ENCODE measurements at regions not wholly inside any gene's neighbourhood (a gene's known extent, or its start where the extent isn't known, plus 50 kb on each side); places are given as distances from the start of the nearest gene placed in this dataset.
"Not testable (repeated sequence)": the region's sequence is repeated elsewhere in the genome, so short reads cannot be mapped to it uniquely, and the experiment has no call there.

GRCh38 chr2:116180072-116180471 is 1634.4 kb upstream of the DDX18 start:
- H3K27ac ChIP-seq (ENCODE audit: low read depth, low read length) = no peak overlapping the region
- H3K4me1 Mint-ChIP-seq = no peaks in the 10 kb centered on the region
- ChIA-PET POLR2A (no interaction called here), CTCF (no interaction called here)
- H3K27me3 Mint-ChIP-seq = no peaks in the 10 kb centered on the region
- H3K27me3 ChIP-seq (ENCODE audit: insufficient read depth, low read length, poor library complexity, severe bottlenecking) = no peaks in the 10 kb centered on the region
- H3K9me3 ChIP-seq (ENCODE audit: low read length) = no peaks in the 10 kb centered on the region
- no peak overlapping the region for H3K4me3 Mint-ChIP-seq
- no peak overlapping the region for H3K27ac Mint-ChIP-seq
- no peak overlapping the region for H3K4me3 ChIP-seq (ENCODE audit: low read length)
- H3K4me1 ChIP-seq (ENCODE audit: insufficient read depth, low read length) = no peaks in the 10 kb centered on the region
- no peaks in the 10 kb centered on the region for H3K36me3 Mint-ChIP-seq
- H3K9me3 Mint-ChIP-seq = peaks cover 3 to 22% (median 11%) of the 10 kb centered on the region in 5 donors
- H3K36me3 ChIP-seq (ENCODE audit: insufficient read depth, low read length) = no peaks in the 10 kb centered on the region
- DNase-seq = no peak

- H3K27ac ChIP-seq (ENCODE audit: low read depth, low read length); H3K4me1 Mint-ChIP-seq; POLR2A ChIA-PET; DNase-seq; H3K27me3 ChIP-seq (ENCODE audit: insufficient read depth, low read length, poor library complexity, severe bottlenecking); H3K27ac Mint-ChIP-seq; H3K36me3 Mint-ChIP-seq; H3K4me3 ChIP-seq (ENCODE audit: low read length); H3K9me3 ChIP-seq (ENCODE audit: low read length); CTCF ChIA-PET; H3K4me3 Mint-ChIP-seq; H3K27me3 Mint-ChIP-seq; H3K4me1 ChIP-seq (ENCODE audit: insufficient read depth, low read length); H3K36me3 ChIP-seq (ENCODE audit: insufficient read depth, low read length): not testable (repeated sequence)
- H3K9me3 Mint-ChIP-seq = peaks cover 17 to 47% (median 27%) of the 10 kb centered on the region in 5 donors
These were observed 1623.8 kb upstream of the DDX18 start for GRCh38 chr2:116190684-116191083.

GRCh38 chr2:116200086-116200485 is 1614.4 kb upstream of the DDX18 start:
- no peak overlapping the region for H3K4me3 Mint-ChIP-seq
- CTCF ChIA-PET = no interaction called here

GRCh38 chr2:116211719-116212118 is 1602.8 kb upstream of the DDX18 start:
- peaks cover 3% of the 10 kb centered on the region for H3K9me3 ChIP-seq (ENCODE audit: low read length)
- H3K27ac Mint-ChIP-seq = no peak overlapping the region
- H3K27ac ChIP-seq (ENCODE audit: low read depth, low read length) = no peak overlapping the region
- H3K4me1 Mint-ChIP-seq = no peaks in the 10 kb centered on the region
- no peak overlapping the region for H3K4me3 ChIP-seq (ENCODE audit: low read length)
- no peaks in the 10 kb centered on the region for H3K36me3 Mint-ChIP-seq
- H3K4me3 Mint-ChIP-seq = no peak overlapping the region
- ChIA-PET CTCF (no interaction called here), POLR2A (no interaction called here)
- no peaks in the 10 kb centered on the region for H3K27me3 ChIP-seq (ENCODE audit: insufficient read depth, low read length, poor library complexity, severe bottlenecking)
- H3K9me3 Mint-ChIP-seq = peaks cover 2 to 42% (median 8%) of the 10 kb centered on the region in 5 donors
- no peak for DNase-seq
- H3K36me3 ChIP-seq (ENCODE audit: insufficient read depth, low read length) = no peaks in the 10 kb centered on the region
- H3K27me3 Mint-ChIP-seq = no peaks in the 10 kb centered on the region
- H3K4me1 ChIP-seq (ENCODE audit: insufficient read depth, low read length) = no peaks in the 10 kb centered on the region

More at GRCh38 chr2:116200086-116200485, 1614.4 kb upstream of the DDX18 start:
- no peak for DNase-seq
- H3K9me3 ChIP-seq (ENCODE audit: low read length) = no peaks in the 10 kb centered on the region
- Mint-ChIP-seq H3K4me1 (no peaks in the 10 kb centered on the region), H3K9me3 (peaks cover 9 to 36% (median 27%) of the 10 kb centered on the region in 5 donors), H3K27me3 (peaks cover 0 to 2% of the 10 kb centered on the region in 2 donors), H3K36me3 (no peaks in the 10 kb centered on the region), H3K27ac (no peak overlapping the region)
- H3K27me3 ChIP-seq (ENCODE audit: insufficient read depth, low read length, poor library complexity, severe bottlenecking) = no peaks in the 10 kb centered on the region
- H3K4me3 ChIP-seq (ENCODE audit: low read length) = no peak overlapping the region
- no peaks in the 10 kb centered on the region for H3K4me1 ChIP-seq (ENCODE audit: insufficient read depth, low read length)
- POLR2A ChIA-PET = no interaction called here
- no peaks in the 10 kb centered on the region for H3K36me3 ChIP-seq (ENCODE audit: insufficient read depth, low read length)
- no peak overlapping the region for H3K27ac ChIP-seq (ENCODE audit: low read depth, low read length)

GRCh38 chr2:116222793-116223192 is 1591.7 kb upstream of the DDX18 start:
- no peaks in the 10 kb centered on the region for H3K36me3 Mint-ChIP-seq
- no peaks in the 10 kb centered on the region for H3K36me3 ChIP-seq (ENCODE audit: insufficient read depth, low read length)
- no peak overlapping the region for H3K27ac Mint-ChIP-seq
- ChIA-PET POLR2A (no interaction called here), CTCF (no interaction called here)
- no peaks in the 10 kb centered on the region for H3K27me3 Mint-ChIP-seq
- H3K9me3 ChIP-seq (ENCODE audit: low read length) = no peaks in the 10 kb centered on the region
- H3K27me3 ChIP-seq (ENCODE audit: insufficient read depth, low read length, poor library complexity, severe bottlenecking) = no peaks in the 10 kb centered on the region
- H3K9me3 Mint-ChIP-seq = peaks cover 0 to 32% (median 12%) of the 10 kb centered on the region in 5 donors
- H3K4me1 Mint-ChIP-seq = no peaks in the 10 kb centered on the region
- no peak overlapping the region for H3K27ac ChIP-seq (ENCODE audit: low read depth, low read length)
- H3K4me3 ChIP-seq (ENCODE audit: low read length) = no peak overlapping the region
- no peak for DNase-seq
- H3K4me3 Mint-ChIP-seq = no peak overlapping the region
- no peaks in the 10 kb centered on the region for H3K4me1 ChIP-seq (ENCODE audit: insufficient read depth, low read length)

GRCh38 chr2:116223912-116224311 is 1590.6 kb upstream of the DDX18 start:
- no peak for DNase-seq
- no peaks in the 10 kb centered on the region for H3K4me1 ChIP-seq (ENCODE audit: insufficient read depth, low read length)
- CTCF ChIA-PET = no interaction called here
- H3K9me3 ChIP-seq (ENCODE audit: low read length) = no peaks in the 10 kb centered on the region
- Mint-ChIP-seq H3K36me3 (no peaks in the 10 kb centered on the region), H3K9me3 (peaks cover 0 to 37% (median 14%) of the 10 kb centered on the region in 5 donors), H3K4me3 (no peak overlapping the region), H3K27ac (no peak overlapping the region), H3K27me3 (peaks cover 0 to 2% of the 10 kb centered on the region in 2 donors), H3K4me1 (no peaks in the 10 kb centered on the region)
- POLR2A ChIA-PET = no interaction called here
- no peaks in the 10 kb centered on the region for H3K27me3 ChIP-seq (ENCODE audit: insufficient read depth, low read length, poor library complexity, severe bottlenecking)
- H3K36me3 ChIP-seq (ENCODE audit: insufficient read depth, low read length) = no peaks in the 10 kb centered on the region
- no peak overlapping the region for H3K27ac ChIP-seq (ENCODE audit: low read depth, low read length)
- no peak overlapping the region for H3K4me3 ChIP-seq (ENCODE audit: low read length)

GRCh38 chr2:116224610-116225009 is 1589.9 kb upstream of the DDX18 start:
- no peak overlapping the region for H3K27ac Mint-ChIP-seq
- Histone ChIP-seq H3K4me3 (ENCODE audit: low read length) (no peak overlapping the region), H3K27ac (ENCODE audit: low read depth, low read length) (no peak overlapping the region), H3K27me3 (ENCODE audit: insufficient read depth, low read length, poor library complexity, severe bottlenecking) (no peaks in the 10 kb centered on the region), H3K9me3 (ENCODE audit: low read length) (no peaks in the 10 kb centered on the region), H3K36me3 (ENCODE audit: insufficient read depth, low read length) (no peaks in the 10 kb centered on the region), H3K4me1 (ENCODE audit: insufficient read depth, low read length) (no peaks in the 10 kb centered on the region)
- ChIA-PET CTCF (no interaction called here), POLR2A (no interaction called here)
- no peak overlapping the region for H3K4me3 Mint-ChIP-seq
- H3K9me3 Mint-ChIP-seq = peaks cover 0 to 37% (median 14%) of the 10 kb centered on the region in 5 donors
- DNase-seq = no peak
- H3K27me3 Mint-ChIP-seq = peaks cover 0 to 2% of the 10 kb centered on the region in 2 donors
- H3K4me1 Mint-ChIP-seq = no peaks in the 10 kb centered on the region
- H3K36me3 Mint-ChIP-seq = no peaks in the 10 kb centered on the region

- CTCF ChIA-PET = no interaction called here
- H3K27me3 ChIP-seq (ENCODE audit: insufficient read depth, low read length, poor library complexity, severe bottlenecking) = no peaks in the 10 kb centered on the region
- H3K9me3 Mint-ChIP-seq = peaks cover 6 to 34% (median 26%) of the 10 kb centered on the region in 5 donors
These were observed 1576.0 kb upstream of the DDX18 start for GRCh38 chr2:116238511-116238910.

GRCh38 chr2:116250376-116250775 is 1564.1 kb upstream of the DDX18 start:
- H3K27me3 Mint-ChIP-seq = no peaks in the 10 kb centered on the region

More at GRCh38 chr2:116238511-116238910, 1576.0 kb upstream of the DDX18 start:
- no peak overlapping the region for H3K4me3 Mint-ChIP-seq
- no peak overlapping the region for H3K27ac Mint-ChIP-seq
- no peaks in the 10 kb centered on the region for H3K4me1 ChIP-seq (ENCODE audit: insufficient read depth, low read length)
- no peaks in the 10 kb centered on the region for H3K9me3 ChIP-seq (ENCODE audit: low read length)
- DNase-seq = no peak
- H3K4me1 Mint-ChIP-seq = no peaks in the 10 kb centered on the region
- POLR2A ChIA-PET = no interaction called here
- no peaks in the 10 kb centered on the region for H3K27me3 Mint-ChIP-seq
- no peaks in the 10 kb centered on the region for H3K36me3 ChIP-seq (ENCODE audit: insufficient read depth, low read length)
- H3K4me3 ChIP-seq (ENCODE audit: low read length) = no peak overlapping the region
- no peak overlapping the region for H3K27ac ChIP-seq (ENCODE audit: low read depth, low read length)
- no peaks in the 10 kb centered on the region for H3K36me3 Mint-ChIP-seq

More at GRCh38 chr2:116250376-116250775, 1564.1 kb upstream of the DDX18 start:
- Mint-ChIP-seq H3K36me3 (peaks cover 0 to 2% (median 0%) of the 10 kb centered on the region in 3 donors), H3K9me3 (peaks cover 6 to 59% (median 12%) of the 10 kb centered on the region in 5 donors), H3K4me3 (no peak overlapping the region), H3K27ac (no peak overlapping the region), H3K4me1 (no peaks in the 10 kb centered on the region)
- H3K4me1 ChIP-seq (ENCODE audit: insufficient read depth, low read length) = no peaks in the 10 kb centered on the region
- no peak overlapping the region for H3K4me3 ChIP-seq (ENCODE audit: low read length)
- ChIA-PET CTCF (no interaction called here), POLR2A (no interaction called here)
- DNase-seq = no peak
- no peaks in the 10 kb centered on the region for H3K27me3 ChIP-seq (ENCODE audit: insufficient read depth, low read length, poor library complexity, severe bottlenecking)
- no peaks in the 10 kb centered on the region for H3K9me3 ChIP-seq (ENCODE audit: low read length)
- H3K36me3 ChIP-seq (ENCODE audit: insufficient read depth, low read length) = no peaks in the 10 kb centered on the region
- H3K27ac ChIP-seq (ENCODE audit: low read depth, low read length) = no peak overlapping the region
